Prostate gland (tissue), 2 donors: ENCODE measurements at regions not wholly inside any gene's neighbourhood (a gene's known extent, or its start where the extent isn't known, plus 50 kb on each side); places are given as distances from the start of the nearest gene placed in this dataset.
"Not testable (repeated sequence)": the region's sequence is repeated elsewhere in the genome, so short reads cannot be mapped to it uniquely, and the experiment has no call there.

Experiments
- DNase-seq: peaks from one replicate; pipeline ENCODE4 v3.0.0-alpha.2; 2019; ENCODE audit warnings: low spot score
- H3K27ac ChIP-seq, 2 donors: fragments of 200-600 bp; sonication (generic); 2 replicates each; pipeline ENCODE4 v1.5.1; 2017 to 2019
- H3K27me3 ChIP-seq: fragments of 200-600 bp; sonication (generic); replicated peaks from 2 replicates; pipeline ENCODE4 v1.5.1; 2019; ENCODE audit not compliant: insufficient read depth
- H3K36me3 ChIP-seq, 2 donors: fragments of 200-600 bp; sonication (generic); 1 replicate in 1 of 2; 2 replicates in 1 of 2; pipeline versions ENCODE4 v1.5.1 to v1.8.1; 2017 to 2019
- H3K4me1 ChIP-seq: fragments of 200-600 bp; sonication (generic); replicated peaks from 2 replicates; pipeline ENCODE4 v1.5.1; 2019
- H3K4me3 ChIP-seq, 2 donors: fragments of 200-600 bp; sonication (generic); 2 replicates each; pipeline ENCODE4 v1.5.1; 2017 to 2019
- H3K9me3 ChIP-seq: fragments of 200-600 bp; sonication (generic); 2 replicates; pipeline ENCODE4 v1.5.1; 2017
- POLR2A ChIP-seq: fragments of 450-650 bp; IDR thresholded peaks from one replicate; pipeline ENCODE4 v1.6.1; 2016; ENCODE audit warnings: antibody characterized with exemption, mild to moderate bottlenecking
- POLR2AphosphoS5 ChIP-seq: sonication (generic); formaldehyde crosslinking; IDR thresholded peaks from one replicate; pipeline ENCODE4 v1.6.1; 2017; ENCODE audit warnings: antibody characterized with exemption
- WGBS: methylation state at CpG from one replicate; pipeline ENCODE4 v1.1.5; 2018; 5-methylcytosine and 5-hydroxymethylcytosine counted together
- intact Hi-C: fragments of 100-400 bp; cut with DNase I; formaldehyde crosslinking; loops from one replicate; pipeline ENCODE4 v1.14.2; 2022
- TF ChIP-seq, protein P1 (sequence below), 4 experiments: fragments of 200-600 bp in 2 of 4; fragments of 450-650 bp in 2 of 4; sonication (generic) in 2 of 4; IDR thresholded peaks; 1 replicate in 3 of 4; 2 replicates in 1 of 4; pipeline ENCODE4 v1.5.1; 2016 to 2019; ENCODE audit warnings: antibody characterized with exemption in 4 of 4, mild to moderate bottlenecking in 2 of 4, moderate library complexity in 2 of 4

DNA sequence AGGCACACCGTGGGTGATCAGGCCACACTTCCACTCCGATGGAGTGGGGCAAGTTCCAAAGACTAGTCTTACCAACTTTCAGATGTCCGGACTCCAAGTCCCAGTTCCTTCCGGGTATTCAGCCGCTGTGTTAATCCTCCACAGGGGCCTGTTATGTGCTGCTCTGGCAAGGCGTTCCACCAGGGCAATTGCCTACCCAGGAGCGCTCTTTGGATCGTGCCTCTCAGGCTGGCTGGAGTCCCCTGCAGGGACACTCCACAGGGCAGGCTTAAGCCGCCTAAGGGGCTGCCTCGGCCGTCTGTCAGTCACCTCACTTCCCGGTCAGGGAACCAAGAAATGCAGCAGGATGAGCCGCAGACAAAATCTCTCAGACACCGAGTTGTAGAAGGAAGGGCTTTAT lies 118.7 kb upstream of the CCNG1 start:
- no peaks in the 10 kb centered on the region for H3K36me3 ChIP-seq
- no peak for DNase-seq
- WGBS: 97% methylated on average over 14 of the region's 14 CpGs
- H3K9me3 ChIP-seq: no peaks in the 10 kb centered on the region
- no peak overlapping the region for H3K27ac ChIP-seq
- no peak overlapping the region for H3K4me3 ChIP-seq
- H3K27me3 ChIP-seq: no peaks in the 10 kb centered on the region
- TF ChIP-seq POLR2AphosphoS5: no peak
- TF ChIP-seq, protein P1, sequence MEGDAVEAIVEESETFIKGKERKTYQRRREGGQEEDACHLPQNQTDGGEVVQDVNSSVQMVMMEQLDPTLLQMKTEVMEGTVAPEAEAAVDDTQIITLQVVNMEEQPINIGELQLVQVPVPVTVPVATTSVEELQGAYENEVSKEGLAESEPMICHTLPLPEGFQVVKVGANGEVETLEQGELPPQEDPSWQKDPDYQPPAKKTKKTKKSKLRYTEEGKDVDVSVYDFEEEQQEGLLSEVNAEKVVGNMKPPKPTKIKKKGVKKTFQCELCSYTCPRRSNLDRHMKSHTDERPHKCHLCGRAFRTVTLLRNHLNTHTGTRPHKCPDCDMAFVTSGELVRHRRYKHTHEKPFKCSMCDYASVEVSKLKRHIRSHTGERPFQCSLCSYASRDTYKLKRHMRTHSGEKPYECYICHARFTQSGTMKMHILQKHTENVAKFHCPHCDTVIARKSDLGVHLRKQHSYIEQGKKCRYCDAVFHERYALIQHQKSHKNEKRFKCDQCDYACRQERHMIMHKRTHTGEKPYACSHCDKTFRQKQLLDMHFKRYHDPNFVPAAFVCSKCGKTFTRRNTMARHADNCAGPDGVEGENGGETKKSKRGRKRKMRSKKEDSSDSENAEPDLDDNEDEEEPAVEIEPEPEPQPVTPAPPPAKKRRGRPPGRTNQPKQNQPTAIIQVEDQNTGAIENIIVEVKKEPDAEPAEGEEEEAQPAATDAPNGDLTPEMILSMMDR (IDR thresholded peaks at IDR 0.05): no peak
- no peak for TF ChIP-seq POLR2A
- intact Hi-C loops: no loop called here
- H3K4me1 ChIP-seq: no peaks in the 10 kb centered on the region

DNA sequence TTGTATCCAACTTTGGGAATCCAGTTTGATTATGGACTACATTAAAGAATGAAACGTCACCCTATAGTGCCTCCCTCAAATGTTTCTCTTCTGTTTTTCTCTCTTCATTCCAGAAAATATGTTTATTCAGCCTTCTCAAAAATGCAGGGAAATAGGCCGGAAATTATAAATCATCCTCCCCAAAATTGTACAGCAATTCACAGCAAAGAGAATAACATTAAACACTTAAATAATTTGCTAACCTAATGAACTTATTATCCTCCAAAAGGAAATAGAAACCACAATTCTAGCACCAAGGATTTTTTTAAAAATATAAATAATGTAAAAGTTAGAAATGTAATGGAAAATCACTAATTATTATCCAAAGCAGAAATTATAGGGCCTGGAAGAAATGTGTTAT lies 115.9 kb upstream of the CCNG1 start:
- H3K27me3 ChIP-seq: no peaks in the 10 kb centered on the region
- H3K36me3 ChIP-seq: no peaks in the 10 kb centered on the region
- WGBS: 85% methylated on average over 2 of the region's 2 CpGs
- DNase-seq: no peak
- no peak overlapping the region for H3K27ac ChIP-seq
- TF ChIP-seq POLR2AphosphoS5 (no peak), POLR2A (no peak)
- TF ChIP-seq, protein P1 (IDR thresholded peaks at IDR 0.05): no peak
- no peak overlapping the region for H3K4me3 ChIP-seq
- no peaks in the 10 kb centered on the region for H3K4me1 ChIP-seq
- intact Hi-C loops: no loop called here
- H3K9me3 ChIP-seq: no peaks in the 10 kb centered on the region

DNA sequence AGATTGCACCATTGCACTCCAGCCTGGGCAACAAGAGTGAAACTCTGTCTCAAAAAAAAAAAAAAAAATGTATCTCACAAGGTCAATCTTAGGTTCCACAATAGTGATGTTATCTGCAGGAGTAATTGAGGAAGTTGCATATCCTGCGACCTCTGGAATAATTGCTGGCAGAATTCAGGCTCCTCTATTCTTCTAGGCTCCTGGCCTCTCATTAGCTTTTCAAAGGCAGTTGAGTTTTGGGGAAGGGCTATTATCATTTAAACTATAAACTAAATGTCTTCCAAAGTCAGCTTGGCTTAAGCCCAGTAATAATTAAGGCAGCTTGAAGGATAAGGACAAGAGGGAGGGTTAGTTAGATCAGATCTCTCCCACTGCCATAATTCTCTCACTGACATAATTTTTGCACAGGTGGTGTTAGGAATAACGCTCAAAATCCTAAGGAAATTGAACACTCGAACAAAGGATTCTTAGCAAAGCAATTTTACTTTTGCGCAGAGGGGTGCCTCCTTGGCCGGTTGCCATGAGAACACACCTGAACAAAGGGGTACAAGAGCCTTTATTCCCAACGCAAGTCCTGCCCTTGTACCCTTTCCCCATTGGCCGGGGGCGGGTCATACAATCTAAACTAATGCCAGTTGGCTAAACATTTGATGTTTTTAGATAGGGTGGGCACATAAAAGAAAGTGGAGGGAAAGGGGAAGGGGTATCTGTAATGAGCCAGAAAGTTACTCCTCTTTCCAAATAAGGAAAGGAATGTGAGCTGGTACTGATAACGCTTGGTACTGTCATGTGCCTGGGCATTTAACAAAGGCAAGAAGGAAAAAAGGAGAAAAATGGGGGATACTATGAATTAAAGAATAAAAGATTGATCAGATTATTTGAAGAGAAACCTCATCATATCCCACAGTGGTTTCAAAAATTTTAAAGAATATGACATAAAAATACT lies 106.4 kb upstream of the CCNG1 start:
- no peak overlapping the region for H3K27ac ChIP-seq
- no peaks in the 10 kb centered on the region for H3K36me3 ChIP-seq
- intact Hi-C loops: no loop called here
- H3K4me1 ChIP-seq: no peaks in the 10 kb centered on the region
- H3K27me3 ChIP-seq: no peaks in the 10 kb centered on the region
- H3K4me3 ChIP-seq: no peak overlapping the region
- TF ChIP-seq, protein P1 (IDR thresholded peaks at IDR 0.05): no peak
- TF ChIP-seq POLR2A: no peak
- TF ChIP-seq POLR2AphosphoS5: no peak
- H3K9me3 ChIP-seq: no peaks in the 10 kb centered on the region
- WGBS: 75% methylated on average over 9 of the region's 9 CpGs
- DNase-seq: no peak

DNA sequence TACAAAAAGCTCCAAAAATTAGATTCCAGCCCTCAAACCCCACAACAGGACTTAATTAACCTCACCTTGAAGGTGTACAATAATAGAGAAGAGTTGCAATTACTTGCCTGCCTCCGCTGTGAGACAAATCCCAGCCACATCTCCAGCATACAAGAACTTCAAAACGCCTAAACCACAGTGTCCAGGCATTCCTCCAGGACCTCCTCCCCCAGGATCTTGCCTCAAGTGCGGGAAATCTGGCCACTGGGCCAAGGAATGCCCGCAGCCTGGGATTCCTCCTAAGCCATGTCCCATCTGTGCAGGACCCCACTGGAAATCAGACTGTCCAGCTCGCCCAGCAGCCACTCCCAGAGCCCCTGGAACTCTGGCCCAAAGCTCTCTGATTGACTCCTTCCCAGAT lies 101.3 kb upstream of the CCNG1 start:
- H3K27me3 ChIP-seq, DNase-seq, H3K36me3 ChIP-seq, H3K9me3 ChIP-seq, H3K4me3 ChIP-seq, H3K27ac ChIP-seq, H3K4me1 ChIP-seq, intact Hi-C loops: not testable (repeated sequence)
- 87% methylated on average over 5 of the region's 5 CpGs for WGBS

DNA sequence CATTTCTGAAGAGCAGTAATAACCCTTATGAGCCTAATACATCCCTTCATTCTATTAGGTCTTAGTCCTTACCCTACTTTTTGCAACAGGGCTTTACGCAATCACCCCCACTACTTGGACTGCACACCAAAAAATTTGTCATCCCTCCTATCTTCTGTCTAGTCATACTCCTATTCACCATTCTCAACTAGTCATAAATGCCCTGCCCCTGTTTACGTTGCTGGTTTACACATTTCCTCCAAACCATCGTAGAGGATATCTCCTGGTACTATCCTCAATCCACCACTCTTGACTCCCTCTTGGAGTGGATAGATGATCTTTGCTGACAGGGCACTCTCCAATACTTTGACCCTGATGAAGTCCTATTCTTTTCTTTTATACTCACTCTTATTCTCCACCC lies 98.2 kb upstream of the CCNG1 start:
- no peaks in the 10 kb centered on the region for H3K36me3 ChIP-seq
- H3K4me3 ChIP-seq: no peak overlapping the region
- H3K4me1 ChIP-seq: no peaks in the 10 kb centered on the region
- no peak for DNase-seq
- no peak overlapping the region for H3K27ac ChIP-seq
- 67% methylated on average over 3 of the region's 3 CpGs for WGBS
- TF ChIP-seq, protein P1 (IDR thresholded peaks at IDR 0.05): no peak
- no peak for TF ChIP-seq POLR2A
- TF ChIP-seq POLR2AphosphoS5: no peak
- no peaks in the 10 kb centered on the region for H3K27me3 ChIP-seq
- no peaks in the 10 kb centered on the region for H3K9me3 ChIP-seq
- intact Hi-C loops: no loop called here

DNA sequence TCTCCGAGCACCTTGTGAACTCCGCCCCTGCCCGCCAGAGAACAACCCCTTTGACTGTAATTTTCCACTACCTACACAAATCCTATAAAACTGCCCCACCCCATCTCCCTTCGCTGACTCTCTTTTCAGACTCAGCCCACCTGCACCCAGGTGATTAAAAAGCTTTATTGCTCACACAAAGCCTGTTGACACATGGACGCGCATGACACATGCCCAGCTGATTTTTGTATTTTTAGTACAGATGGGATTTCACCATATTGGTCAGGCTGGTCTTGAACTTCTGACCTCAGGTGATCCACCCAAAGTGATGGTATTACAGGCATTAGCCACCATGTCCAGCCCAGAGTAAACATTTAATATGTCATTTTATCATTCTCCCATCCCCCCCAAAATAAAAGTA lies 97.0 kb upstream of the CCNG1 start:
- H3K9me3 ChIP-seq, H3K4me1 ChIP-seq, H3K36me3 ChIP-seq, intact Hi-C loops, H3K27me3 ChIP-seq, H3K27ac ChIP-seq, H3K4me3 ChIP-seq, DNase-seq: not testable (repeated sequence)
- 58% methylated on average over 6 of the region's 6 CpGs for WGBS
